OCI-LY1 (cell line): ENCODE measurements at regions not wholly inside any gene's neighbourhood (a gene's known extent, or its start where the extent isn't known, plus 50 kb on each side); places are given as distances from the start of the nearest gene placed in this dataset.

Experiments
- EZH2 ChIP-seq: fragments of 200-600 bp; sonication (generic), shearing (Covaris generic); IDR thresholded peaks from 2 replicates; pipeline ENCODE4 v1.8.0; 2017; ENCODE audit warnings: borderline replicate concordance, mixed run types, mild to moderate bottlenecking, antibody characterized with exemption, low read length, moderate library complexity, mixed read lengths
- TF ChIP-seq, protein P1 (sequence below): fragments of 200-600 bp; sonication (generic), shearing (Covaris generic); IDR thresholded peaks from 2 replicates; pipeline ENCODE4 v1.5.1; 2017; ENCODE audit warnings: mild to moderate bottlenecking, antibody characterized with exemption, low read length, moderate library complexity, mixed read lengths

DNA sequence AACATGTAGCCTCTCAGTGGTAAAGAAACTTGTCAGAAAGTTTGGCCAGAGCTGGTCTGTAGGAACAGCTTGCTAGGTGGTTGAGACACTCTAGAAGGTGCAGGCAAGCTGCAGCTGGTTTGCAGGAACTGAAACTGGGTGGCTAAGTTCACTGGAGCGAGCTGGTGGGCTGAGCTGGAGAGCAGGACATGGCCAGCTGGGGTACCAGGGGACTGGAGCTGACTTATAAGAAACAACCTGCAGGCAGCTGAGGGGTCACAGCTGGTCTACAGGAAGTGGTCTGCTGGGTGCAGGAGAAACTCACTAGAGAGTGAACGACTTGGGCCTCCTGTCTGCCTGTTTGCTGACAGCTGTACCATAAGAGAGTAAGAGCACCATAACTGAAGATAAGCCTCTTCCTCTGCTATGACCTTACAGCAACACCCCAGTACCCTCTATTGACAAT, 157.1 kb upstream of the LNX1 start:
- TF ChIP-seq, protein P1, sequence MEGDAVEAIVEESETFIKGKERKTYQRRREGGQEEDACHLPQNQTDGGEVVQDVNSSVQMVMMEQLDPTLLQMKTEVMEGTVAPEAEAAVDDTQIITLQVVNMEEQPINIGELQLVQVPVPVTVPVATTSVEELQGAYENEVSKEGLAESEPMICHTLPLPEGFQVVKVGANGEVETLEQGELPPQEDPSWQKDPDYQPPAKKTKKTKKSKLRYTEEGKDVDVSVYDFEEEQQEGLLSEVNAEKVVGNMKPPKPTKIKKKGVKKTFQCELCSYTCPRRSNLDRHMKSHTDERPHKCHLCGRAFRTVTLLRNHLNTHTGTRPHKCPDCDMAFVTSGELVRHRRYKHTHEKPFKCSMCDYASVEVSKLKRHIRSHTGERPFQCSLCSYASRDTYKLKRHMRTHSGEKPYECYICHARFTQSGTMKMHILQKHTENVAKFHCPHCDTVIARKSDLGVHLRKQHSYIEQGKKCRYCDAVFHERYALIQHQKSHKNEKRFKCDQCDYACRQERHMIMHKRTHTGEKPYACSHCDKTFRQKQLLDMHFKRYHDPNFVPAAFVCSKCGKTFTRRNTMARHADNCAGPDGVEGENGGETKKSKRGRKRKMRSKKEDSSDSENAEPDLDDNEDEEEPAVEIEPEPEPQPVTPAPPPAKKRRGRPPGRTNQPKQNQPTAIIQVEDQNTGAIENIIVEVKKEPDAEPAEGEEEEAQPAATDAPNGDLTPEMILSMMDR = no peak
- no peak for TF ChIP-seq EZH2
